ENCODE measurements at regions not wholly inside any gene's neighbourhood (a gene's known extent, or its start where the extent isn't known, plus 50 kb on each side); places are given as distances from the start of the nearest gene placed in this dataset.
A peak's percentile ranks its signal among the peaks of the same experiment; 100 is the strongest.

DNA sequence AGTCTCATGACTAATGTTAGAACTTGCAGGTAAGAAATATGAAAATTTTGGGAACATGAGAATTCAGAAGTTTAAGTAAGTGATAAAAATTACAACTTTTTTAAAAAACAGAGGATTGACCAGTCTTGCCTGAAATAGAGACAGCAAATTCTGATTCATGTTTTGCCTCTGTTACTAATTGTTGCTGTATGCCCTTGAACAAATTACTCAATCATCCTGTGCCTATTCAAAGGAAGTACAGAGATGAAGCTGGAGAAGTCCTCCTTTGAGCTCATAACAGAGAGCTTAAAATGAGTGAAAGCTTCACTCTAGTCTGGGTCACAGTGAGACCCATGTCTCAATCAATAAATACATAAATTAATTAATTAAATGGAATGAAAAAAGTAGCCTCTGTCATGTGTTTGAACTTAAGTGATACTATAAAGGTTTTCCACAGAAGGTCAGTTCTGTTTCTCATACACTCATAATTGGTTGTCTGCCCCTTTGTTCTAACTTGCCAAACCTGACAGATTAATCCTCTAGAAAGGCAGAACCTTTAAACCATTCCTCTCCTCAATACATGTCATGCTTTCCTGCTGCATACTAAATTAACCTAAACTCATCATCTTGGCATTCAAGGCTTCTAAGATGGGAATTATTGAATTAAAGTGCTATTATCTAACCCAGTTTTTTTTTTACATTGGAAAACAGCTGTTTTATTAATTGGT is 374.6 kb upstream of the LRATD1 start:
- in situ Hi-C loops (cut with HindIII; ENCODE audit: low pct_unique_long_range_greater_than_20kb, low sequenced_read_pairs) = no loop called here
- no peak for DNase-seq (ENCODE audit: low read depth in 1 of 2, low spot score in 1 of 2)
- TF ChIP-seq JUND (IDR thresholded peaks at IDR 0.05; ENCODE audit: low read depth) = no peak

DNA sequence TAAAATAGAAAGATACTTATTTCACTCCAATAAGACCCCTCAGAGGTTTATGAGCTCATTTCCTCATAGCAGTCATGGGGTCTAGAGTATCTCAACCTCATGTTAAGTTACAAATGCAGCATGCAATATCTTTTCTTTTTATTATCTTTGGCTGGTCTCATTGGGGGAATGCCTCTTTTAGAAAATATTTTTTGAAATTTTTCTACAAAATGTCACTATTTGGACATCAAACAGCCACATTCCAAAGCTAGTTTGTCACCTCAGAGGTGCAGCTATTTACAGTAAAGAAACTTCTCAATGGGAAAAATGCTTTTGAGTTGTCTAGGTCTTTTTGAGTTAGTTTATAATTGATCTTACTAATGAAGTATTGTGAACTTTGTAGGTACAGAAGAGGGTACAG is 370.7 kb upstream of the LRATD1 start:
- no peak for DNase-seq (ENCODE audit: low read depth in 1 of 2, low spot score in 1 of 2)
- TF ChIP-seq JUND (IDR thresholded peaks at IDR 0.05; ENCODE audit: low read depth) = no peak
- in situ Hi-C loops (cut with HindIII; ENCODE audit: low pct_unique_long_range_greater_than_20kb, low sequenced_read_pairs) = no loop called here

DNA sequence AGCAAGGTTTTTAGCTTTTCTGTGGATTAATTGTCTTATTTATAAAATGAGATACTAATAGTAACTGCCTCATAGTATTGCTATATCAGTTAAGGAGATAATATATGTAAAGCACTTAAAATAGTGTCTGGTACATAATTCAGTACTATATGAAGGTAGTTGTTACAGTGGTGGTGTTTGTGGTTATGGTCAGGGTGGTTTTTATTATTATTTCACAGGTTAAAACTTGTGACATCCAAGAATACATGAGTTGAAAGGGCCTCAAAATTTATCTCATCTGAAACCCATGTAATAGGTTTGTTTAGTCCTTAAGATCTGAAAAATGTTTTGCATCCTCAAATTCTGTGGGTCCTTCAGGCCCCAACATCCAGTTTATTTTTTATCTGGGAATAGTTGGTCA is 369.5 kb upstream of the LRATD1 start:
- in situ Hi-C loops (cut with HindIII; ENCODE audit: low pct_unique_long_range_greater_than_20kb, low sequenced_read_pairs) = no loop called here
- no peak for DNase-seq (ENCODE audit: low read depth in 1 of 2, low spot score in 1 of 2)
- TF ChIP-seq JUND (IDR thresholded peaks at IDR 0.05; ENCODE audit: low read depth) = no peak

DNA sequence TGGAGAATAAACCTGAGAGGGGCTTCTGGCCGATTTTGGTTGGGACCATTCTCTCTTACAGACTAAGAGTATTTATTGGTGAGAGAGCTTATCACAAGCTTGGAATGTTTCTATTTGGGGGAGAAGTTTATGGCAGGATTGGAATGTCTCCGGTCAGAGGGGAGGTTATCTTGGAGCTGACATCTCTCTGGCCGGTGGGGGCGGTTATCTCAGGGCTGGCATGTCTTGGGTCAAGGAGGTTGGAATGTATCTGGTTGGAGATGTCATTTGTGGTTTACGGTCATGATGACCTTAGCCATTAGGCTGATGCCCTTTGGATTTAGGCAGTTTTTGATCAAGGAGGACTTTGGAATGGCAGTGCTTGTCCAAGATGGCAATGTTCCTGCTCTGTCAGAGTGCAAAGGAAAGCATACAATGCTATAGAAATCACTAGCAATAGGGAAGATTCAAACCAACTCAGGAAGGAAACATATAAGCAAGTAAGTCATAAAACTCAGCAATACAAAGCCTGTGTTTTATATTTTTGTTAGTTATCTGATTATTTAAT is 362.4 kb upstream of the LRATD1 start:
- in situ Hi-C loops (cut with HindIII; ENCODE audit: low pct_unique_long_range_greater_than_20kb, low sequenced_read_pairs) = no loop called here
- TF ChIP-seq JUND (IDR thresholded peaks at IDR 0.05; ENCODE audit: low read depth) = no peak
- no peak for DNase-seq (ENCODE audit: low read depth in 1 of 2, low spot score in 1 of 2)

DNA sequence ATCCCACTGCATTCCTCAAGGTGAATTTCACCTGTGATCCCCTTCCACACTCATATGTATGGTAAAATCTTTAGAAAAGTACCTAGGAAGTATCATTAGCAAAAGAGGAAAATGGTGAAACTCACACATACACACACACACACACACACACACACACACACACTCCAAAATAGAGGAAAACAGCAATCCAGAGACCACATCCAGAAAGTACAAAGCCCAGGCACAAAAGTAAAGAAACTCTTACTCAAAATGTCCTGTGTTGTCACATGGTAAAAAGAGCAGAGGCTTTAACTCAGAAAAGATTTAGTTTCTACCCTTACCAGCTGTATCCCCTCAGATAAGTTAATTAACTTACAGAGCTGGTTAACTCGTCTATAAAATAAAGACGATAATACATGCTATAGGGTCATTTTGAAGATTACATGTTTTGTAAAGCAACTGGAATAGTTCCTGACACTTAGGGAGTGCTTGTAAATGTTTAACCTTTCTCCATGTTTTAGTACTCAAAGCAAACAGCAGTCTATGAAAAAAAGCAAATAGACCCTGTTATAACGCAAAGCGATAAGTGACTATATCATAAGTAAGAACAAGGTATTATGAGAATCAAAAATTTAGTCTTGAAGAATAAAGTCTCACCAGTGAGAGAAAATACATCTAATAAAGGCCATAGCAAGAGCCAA is 360.0 kb upstream of the LRATD1 start:
- DNase-seq (ENCODE audit: low read depth in 1 of 2, low spot score in 1 of 2) = no peak
- no peak for TF ChIP-seq JUND (IDR thresholded peaks at IDR 0.05; ENCODE audit: low read depth)
- in situ Hi-C loops (cut with HindIII; ENCODE audit: low pct_unique_long_range_greater_than_20kb, low sequenced_read_pairs) = no loop called here

DNA sequence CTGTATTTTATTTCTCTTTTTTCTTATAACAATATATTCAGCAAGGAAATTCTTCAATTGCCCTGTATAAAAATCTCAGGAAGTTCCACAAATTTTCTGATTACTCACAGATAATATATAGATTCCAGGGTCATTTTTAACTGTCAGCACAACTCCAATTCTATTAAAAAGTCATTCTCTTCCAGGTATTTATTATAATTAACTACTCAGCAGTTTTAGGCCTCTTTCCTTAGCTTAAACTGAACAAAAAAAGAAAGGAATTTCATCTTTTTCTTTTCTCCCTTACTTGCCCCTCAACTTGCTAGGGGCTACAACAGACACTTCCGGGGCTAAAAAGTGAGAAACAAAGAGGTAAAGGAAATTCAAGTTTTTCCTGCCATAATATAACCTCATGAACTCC is 358.9 kb upstream of the LRATD1 start:
- TF ChIP-seq JUND (IDR thresholded peaks at IDR 0.05; ENCODE audit: low read depth) = no peak

DNA sequence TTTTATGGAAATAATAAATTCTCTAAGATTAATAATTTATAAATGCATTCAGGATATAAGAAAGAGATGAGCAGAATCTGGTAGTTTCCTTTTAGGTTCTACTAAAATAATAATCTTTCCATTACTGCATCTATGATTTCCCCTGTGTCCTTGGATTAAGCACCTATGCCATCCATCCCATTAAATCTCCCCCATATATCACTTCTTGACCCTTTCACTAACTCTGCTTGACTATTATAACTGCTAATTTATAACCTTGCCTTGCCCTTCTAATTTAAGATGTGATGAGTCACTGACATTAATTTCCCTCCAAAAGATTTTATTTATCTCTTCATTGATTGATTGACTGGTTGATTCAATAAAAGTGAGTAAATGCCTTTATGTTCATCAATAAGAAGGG is 348.3 kb upstream of the LRATD1 start:
- no peak for TF ChIP-seq JUND (IDR thresholded peaks at IDR 0.05; ENCODE audit: low read depth)
- no peak for DNase-seq (ENCODE audit: low read depth in 1 of 2, low spot score in 1 of 2)
- in situ Hi-C loops (cut with HindIII; ENCODE audit: low pct_unique_long_range_greater_than_20kb, low sequenced_read_pairs) = no loop called here

More for the DNA sequence above, 358.9 kb upstream of the LRATD1 start:
- in situ Hi-C loops (cut with HindIII; ENCODE audit: low pct_unique_long_range_greater_than_20kb, low sequenced_read_pairs) = no loop called here
- DNase-seq (ENCODE audit: low read depth in 1 of 2, low spot score in 1 of 2) = no peak

DNA sequence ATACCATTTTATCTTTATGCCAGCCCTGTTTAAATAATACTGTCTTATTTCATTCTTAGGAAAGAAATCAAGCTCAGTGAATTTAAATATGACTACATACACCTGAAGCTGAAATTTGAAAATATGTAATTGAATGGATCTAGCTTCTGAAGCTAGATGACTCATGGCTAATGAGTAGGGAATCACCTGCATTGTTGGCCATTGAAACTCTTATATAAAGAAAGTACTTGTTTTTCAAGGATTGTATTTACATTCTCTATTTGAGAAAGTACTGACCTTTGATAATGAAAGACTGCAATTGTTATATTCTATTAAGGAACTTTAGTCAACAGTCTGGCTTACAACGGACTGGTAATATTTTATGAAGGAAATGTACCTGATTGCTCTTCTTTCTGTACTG is 346.7 kb upstream of the LRATD1 start:
- in situ Hi-C loops (cut with HindIII; ENCODE audit: low pct_unique_long_range_greater_than_20kb, low sequenced_read_pairs) = no loop called here
- TF ChIP-seq JUND (IDR thresholded peaks at IDR 0.05; ENCODE audit: low read depth) = no peak
- no peak for DNase-seq (ENCODE audit: low read depth in 1 of 2, low spot score in 1 of 2)

DNA sequence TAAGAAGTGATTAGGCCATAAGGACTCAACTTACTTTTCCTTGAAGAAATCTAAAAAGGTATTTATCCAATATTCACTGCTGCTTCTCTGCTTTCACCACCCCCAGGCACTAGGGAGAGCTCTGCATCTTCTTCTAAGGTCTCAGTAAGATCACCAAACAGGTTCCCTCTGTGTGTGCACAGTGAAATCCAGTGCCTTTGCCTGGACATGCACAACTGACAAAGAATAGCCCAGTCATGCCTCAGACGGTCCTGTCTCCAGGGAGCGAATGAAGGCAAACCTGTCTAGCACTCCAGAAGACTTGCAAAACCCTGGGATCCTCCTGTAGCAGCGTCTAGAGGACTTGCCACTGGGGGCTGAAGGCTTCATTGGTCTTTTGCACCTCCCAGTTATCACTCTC is 344.5 kb upstream of the LRATD1 start:
- TF ChIP-seq JUND (IDR thresholded peaks at IDR 0.05; ENCODE audit: low read depth) = no peak
- in situ Hi-C loops (cut with HindIII; ENCODE audit: low pct_unique_long_range_greater_than_20kb, low sequenced_read_pairs) = no loop called here
- peak; percentile 21 to 97 for DNase-seq (ENCODE audit: low read depth in 1 of 2, low spot score in 1 of 2)

DNA sequence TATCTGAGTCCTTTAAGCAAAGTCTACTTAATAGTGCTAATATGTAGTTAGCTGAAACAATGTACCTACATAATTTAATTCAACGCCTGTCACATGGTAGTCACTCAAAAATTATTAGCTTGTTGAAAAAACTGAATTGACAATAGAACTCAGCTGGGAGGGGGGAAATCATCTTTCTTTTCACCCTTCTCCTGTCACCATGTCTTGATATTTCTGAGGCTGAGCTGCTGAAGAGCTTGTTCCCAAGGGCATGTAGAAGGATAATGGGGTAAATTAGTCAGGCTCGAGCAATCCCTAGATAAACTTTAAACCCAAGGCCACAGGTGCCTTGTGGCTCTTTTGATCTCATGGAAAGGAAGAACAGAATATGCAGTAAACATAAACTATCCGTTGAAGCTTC is 339.6 kb upstream of the LRATD1 start:
- in situ Hi-C loops (cut with HindIII; ENCODE audit: low pct_unique_long_range_greater_than_20kb, low sequenced_read_pairs) = no loop called here
- TF ChIP-seq JUND (IDR thresholded peaks at IDR 0.05; ENCODE audit: low read depth) = no peak
- no peak for DNase-seq (ENCODE audit: low read depth in 1 of 2, low spot score in 1 of 2)

DNA sequence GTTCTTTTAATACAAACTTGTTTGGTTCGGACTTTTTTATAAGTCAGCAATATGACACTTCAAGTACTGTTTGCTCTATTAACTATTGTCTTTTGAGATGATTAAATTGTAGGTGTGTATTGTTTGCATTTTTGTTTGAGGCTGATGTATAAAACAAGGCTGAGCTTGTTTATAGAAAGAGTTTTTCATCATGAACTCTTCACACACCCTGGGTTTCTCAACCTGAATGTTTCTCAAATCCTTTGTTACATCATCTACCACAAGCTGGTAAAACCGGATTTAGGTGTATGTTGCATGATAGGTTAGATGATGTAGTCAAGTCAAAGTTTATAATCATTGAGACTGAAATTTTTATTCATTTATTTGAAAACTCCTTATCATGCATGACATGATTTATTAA is 335.2 kb upstream of the LRATD1 start:
- TF ChIP-seq JUND (IDR thresholded peaks at IDR 0.05; ENCODE audit: low read depth) = no peak
- DNase-seq (ENCODE audit: low read depth in 1 of 2, low spot score in 1 of 2) = peak in 1 of 2 experiments; percentile 78
- in situ Hi-C loops (cut with HindIII; ENCODE audit: low pct_unique_long_range_greater_than_20kb, low sequenced_read_pairs) = no loop called here

DNA sequence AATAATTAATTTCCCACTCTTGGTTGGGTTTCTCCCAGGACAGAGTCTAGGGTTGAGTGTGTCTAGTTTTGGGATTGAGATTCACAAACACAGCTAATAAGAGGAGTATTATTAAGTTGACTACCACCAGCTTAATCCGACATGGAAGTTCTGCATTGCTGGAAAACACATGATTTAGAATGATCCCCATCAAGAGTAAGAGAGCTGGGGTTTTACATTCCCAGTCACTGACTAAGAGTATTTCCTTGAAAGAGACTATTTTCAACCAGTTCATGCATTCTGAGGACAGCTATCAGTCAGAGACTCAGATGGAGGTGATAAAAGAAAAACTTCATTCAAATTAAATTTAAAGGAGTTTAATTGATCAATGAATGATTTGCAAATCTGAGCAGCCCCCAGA is 334.6 kb upstream of the LRATD1 start:
- no peak for TF ChIP-seq JUND (IDR thresholded peaks at IDR 0.05; ENCODE audit: low read depth)
- no peak for DNase-seq (ENCODE audit: low read depth in 1 of 2, low spot score in 1 of 2)
- in situ Hi-C loops (cut with HindIII; ENCODE audit: low pct_unique_long_range_greater_than_20kb, low sequenced_read_pairs) = no loop called here

DNA sequence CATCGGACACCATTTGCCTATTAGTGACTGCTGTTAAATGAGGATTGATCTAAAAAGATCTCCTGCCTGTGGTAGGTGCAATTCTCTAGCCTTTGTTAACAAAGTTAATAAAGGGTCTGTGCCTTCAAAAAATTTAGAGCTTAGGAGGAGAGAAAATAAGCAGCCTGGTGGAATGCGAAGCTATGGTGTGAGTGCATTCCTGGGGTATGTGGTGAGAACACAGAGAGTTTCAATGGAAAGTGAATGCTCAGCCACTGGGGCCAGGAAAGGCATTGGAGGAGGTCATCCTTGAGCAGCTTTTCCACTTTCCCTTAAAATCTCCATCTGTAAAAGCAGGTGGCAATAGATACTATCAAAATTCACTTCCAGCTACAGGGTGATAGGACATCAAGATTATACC is 331.2 kb upstream of the LRATD1 start:
- no peak for DNase-seq (ENCODE audit: low read depth in 1 of 2, low spot score in 1 of 2)
- in situ Hi-C loops (cut with HindIII; ENCODE audit: low pct_unique_long_range_greater_than_20kb, low sequenced_read_pairs) = no loop called here
- no peak for TF ChIP-seq JUND (IDR thresholded peaks at IDR 0.05; ENCODE audit: low read depth)
